H9 (cell line): ENCODE measurements at regions not wholly inside any gene's neighbourhood (a gene's known extent, or its start where the extent isn't known, plus 50 kb on each side); places are given as distances from the start of the nearest gene placed in this dataset.

ENCODE experiments used
- DNase-seq: peaks from one replicate; pipeline ENCODE4 v3.0.0-alpha.2; 2017
- H2AFZ ChIP-seq: one replicate; pipeline ENCODE4 v1.6.1; 2013; ENCODE audit warnings: mild to moderate bottlenecking, low read length, control low read depth, moderate library complexity
- H2AK5ac ChIP-seq: 2 replicates; pipeline ENCODE4 v1.6.1; 2013; ENCODE audit warnings: low read length, control low read depth, mixed read lengths; ENCODE audit not compliant: insufficient read length
- H2BK120ac ChIP-seq: one replicate; pipeline ENCODE4 v1.6.1; 2013; ENCODE audit warnings: low read depth, mild to moderate bottlenecking, low read length, control low read depth, inconsistent platforms; ENCODE audit not compliant: poor library complexity, severe bottlenecking
- H2BK12ac ChIP-seq: 2 replicates; pipeline ENCODE4 v1.6.1; 2013; ENCODE audit warnings: low read length, control low read depth, mixed read lengths, low read depth; ENCODE audit not compliant: insufficient read length
- H2BK15ac ChIP-seq: 2 replicates; pipeline ENCODE4 v1.6.1; 2013; ENCODE audit warnings: low read depth, low read length, control low read depth
- H2BK20ac ChIP-seq: one replicate; pipeline ENCODE4 v1.6.1; 2013; ENCODE audit warnings: low read depth, mild to moderate bottlenecking, low read length, control low read depth, inconsistent platforms; ENCODE audit not compliant: poor library complexity, severe bottlenecking
- H2BK5ac ChIP-seq: 2 replicates; pipeline ENCODE4 v1.6.1; 2013; ENCODE audit warnings: low read length, control low read depth, mixed read lengths; ENCODE audit not compliant: insufficient read length
- H3K14ac ChIP-seq: 2 replicates; pipeline ENCODE4 v1.6.1; 2013; ENCODE audit warnings: low read length, control low read depth; ENCODE audit not compliant: insufficient read depth
- H3K18ac ChIP-seq: 2 replicates; pipeline ENCODE4 v1.6.1; 2013; ENCODE audit warnings: low read depth, mild to moderate bottlenecking, mixed read lengths, low read length, control low read depth; ENCODE audit not compliant: insufficient read length
- H3K23ac ChIP-seq: 2 replicates; pipeline ENCODE4 v1.6.1; 2013; ENCODE audit warnings: low read length, control low read depth, mixed read lengths, low read depth; ENCODE audit not compliant: insufficient read length
- H3K23me2 ChIP-seq: 2 replicates; pipeline ENCODE4 v1.6.1; 2013; ENCODE audit warnings: low read depth, mild to moderate bottlenecking, mixed read lengths, low read length, control low read depth; ENCODE audit not compliant: insufficient read length, poor library complexity, severe bottlenecking
- H3K27ac ChIP-seq: 2 replicates; pipeline ENCODE4 v1.5.1; 2013; ENCODE audit warnings: low read length, control low read depth, mixed read lengths, low read depth; ENCODE audit not compliant: insufficient read length
- H3K27me3 ChIP-seq: 2 replicates; pipeline ENCODE4 v1.6.1; 2013; ENCODE audit warnings: low read length, control low read depth, inconsistent platforms; ENCODE audit not compliant: insufficient read depth
- H3K4ac ChIP-seq: 2 replicates; pipeline ENCODE4 v1.6.1; 2013; ENCODE audit warnings: low read depth, mild to moderate bottlenecking, control low read depth, inconsistent platforms, low read length, moderate library complexity
- H3K4me1 ChIP-seq: 2 replicates; pipeline ENCODE4 v1.6.1; 2013; ENCODE audit warnings: low read length, control low read depth, inconsistent platforms; ENCODE audit not compliant: insufficient read depth
- H3K4me2 ChIP-seq: 2 replicates; pipeline ENCODE4 v1.6.1; 2013; ENCODE audit warnings: low read length, control low read depth, mixed read lengths; ENCODE audit not compliant: insufficient read length, insufficient read depth
- H3K56ac ChIP-seq: 2 replicates; pipeline ENCODE4 v1.6.1; 2013; ENCODE audit warnings: low read depth, mild to moderate bottlenecking, mixed read lengths, low read length, control low read depth; ENCODE audit not compliant: insufficient read length
- H3K79me1 ChIP-seq: 2 replicates; pipeline ENCODE4 v1.6.1; 2013; ENCODE audit warnings: low read depth, mild to moderate bottlenecking, moderate library complexity, low read length, control low read depth, inconsistent platforms; ENCODE audit not compliant: insufficient read depth, poor library complexity, severe bottlenecking
- H3K79me2 ChIP-seq: 2 replicates; pipeline ENCODE4 v1.6.1; 2013; ENCODE audit warnings: low read length, control low read depth, inconsistent platforms; ENCODE audit not compliant: insufficient read depth
- H3K9ac ChIP-seq: 2 replicates; pipeline ENCODE4 v1.6.1; 2013; ENCODE audit warnings: low read length, control low read depth, mixed read lengths; ENCODE audit not compliant: insufficient read length; ENCODE audit errors: extremely low read depth
- H3K9me3 ChIP-seq: one replicate; pipeline ENCODE4 v1.6.1; 2013; ENCODE audit warnings: low read depth, low read length, inconsistent platforms; ENCODE audit not compliant: control insufficient read depth
- H3T11ph ChIP-seq: one replicate; pipeline ENCODE4 v1.6.1; 2013; ENCODE audit warnings: mild to moderate bottlenecking, low read length, control low read depth, inconsistent platforms
- H4K20me1 ChIP-seq: one replicate; pipeline ENCODE4 v1.6.1; 2013; ENCODE audit not compliant: control insufficient read depth, insufficient read length, insufficient read depth
- H4K5ac ChIP-seq: 2 replicates; pipeline ENCODE4 v1.6.1; 2013; ENCODE audit warnings: low read depth, mild to moderate bottlenecking, mixed read lengths, low read length, control low read depth; ENCODE audit not compliant: insufficient read length
- H4K8ac ChIP-seq: replicated peaks from 2 replicates; pipeline ENCODE4 v1.6.1; 2013; ENCODE audit warnings: low read length, control low read depth, mixed read lengths, low read depth; ENCODE audit not compliant: insufficient read length
- H4K91ac ChIP-seq: 2 replicates; pipeline ENCODE4 v1.6.1; 2013; ENCODE audit warnings: low read depth, mild to moderate bottlenecking, moderate library complexity, mixed read lengths, low read length, control low read depth; ENCODE audit not compliant: insufficient read length
- H3K27ac Mint-ChIP-seq, 3 experiments: 2 replicates in 2 of 3; 3 replicates in 1 of 3; pipeline ENCODE4 v1.8.0; 2020 to 2021; ENCODE audit warnings: mixed read lengths in 3 of 3, mild to moderate bottlenecking in 1 of 3, moderate library complexity in 1 of 3
- H3K27me3 Mint-ChIP-seq: 2 replicates; pipeline ENCODE4 v1.8.0; 2021; ENCODE audit warnings: low read depth, mild to moderate bottlenecking, moderate library complexity, mixed read lengths
- H3K36me3 Mint-ChIP-seq, 3 experiments: 2 replicates in 2 of 3; 3 replicates in 1 of 3; pipeline ENCODE4 v1.8.0; 2020 to 2021; ENCODE audit warnings: low read depth in 3 of 3, mixed read lengths in 3 of 3; ENCODE audit not compliant: insufficient read depth in 1 of 3
- H3K4me1 Mint-ChIP-seq, 2 experiments: 2 replicates each; pipeline ENCODE4 v1.8.0; 2020; ENCODE audit warnings: mixed read lengths in 2 of 2
- H3K4me3 Mint-ChIP-seq, 2 experiments: 2 replicates in 1 of 2; 3 replicates in 1 of 2; pipeline ENCODE4 v1.8.0; 2020 to 2021; ENCODE audit warnings: mild to moderate bottlenecking in 2 of 2, mixed read lengths in 2 of 2, moderate library complexity in 1 of 2
- H3K9me3 Mint-ChIP-seq, 2 experiments: 2 replicates in 1 of 2; 3 replicates in 1 of 2; pipeline ENCODE4 v1.8.0; 2020; ENCODE audit warnings: mild to moderate bottlenecking in 2 of 2, mixed read lengths in 2 of 2, moderate library complexity in 1 of 2
- WGBS: extraction: QIAGEN DNeasy Blood & Tissue Kit; methylation state at CpG from one replicate; pipeline ENCODE4 v1.1.7; 2013; ENCODE audit warnings: missing lambda C conversion rate, low lambda C conversion rate, mixed read lengths; ENCODE audit not compliant: insufficient read length; ENCODE audit errors: extremely low coverage; 5-methylcytosine and 5-hydroxymethylcytosine counted together
- TF ChIP-seq, protein P1 (sequence below): fragments of 200-600 bp; sonication (generic); conservative IDR thresholded peaks from 3 replicates; pipeline ENCODE4 v1.8.0; 2021; ENCODE audit warnings: antibody characterized with exemption, mild to moderate bottlenecking

DNA sequence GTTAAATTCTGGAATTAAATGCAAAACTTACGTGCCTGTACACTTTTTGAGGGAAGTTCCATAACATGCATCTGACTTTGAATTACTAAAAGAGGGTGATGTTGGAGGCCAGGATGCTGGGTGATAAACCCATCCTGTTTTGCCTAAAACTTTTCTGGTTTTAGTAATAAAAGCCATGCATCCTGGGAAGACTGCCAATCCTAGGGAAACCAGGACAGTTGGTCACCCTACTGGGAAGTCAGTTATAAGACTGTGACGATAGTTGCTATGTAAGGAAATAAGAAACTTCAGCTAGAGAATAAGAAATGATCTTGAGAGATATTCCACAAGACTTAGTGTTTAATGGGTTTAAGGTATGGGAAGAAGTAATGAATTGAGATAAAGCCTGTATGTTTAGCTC lies 336.6 kb upstream of the LYPLAL1 start:
- H2AFZ ChIP-seq = no peak overlapping the region
- no peak overlapping the region for H2BK15ac ChIP-seq
- no peak overlapping the region for H3K18ac ChIP-seq
- H3K4me1 ChIP-seq = no peaks in the 10 kb centered on the region
- no peak overlapping the region for H3K23ac ChIP-seq
- H3T11ph ChIP-seq = no peak overlapping the region
- H3K9me3 ChIP-seq = no peaks in the 10 kb centered on the region
- H2BK120ac ChIP-seq = no peak overlapping the region
- Mint-ChIP-seq H3K27ac (no peak overlapping the region), H3K9me3 (peaks cover 0 to 4% of the 10 kb centered on the region in 2 experiments; a peak in 1 of 5 replicates), H3K36me3 (no peaks in the 10 kb centered on the region), H3K27me3 (no peaks in the 10 kb centered on the region), H3K4me3 (no peak overlapping the region), H3K4me1 (no peaks in the 10 kb centered on the region)
- no peak overlapping the region for H3K4ac ChIP-seq
- H3K27me3 ChIP-seq = no peaks in the 10 kb centered on the region
- no peak overlapping the region for H3K14ac ChIP-seq
- H3K4me2 ChIP-seq = no peak overlapping the region
- TF ChIP-seq, protein P1, sequence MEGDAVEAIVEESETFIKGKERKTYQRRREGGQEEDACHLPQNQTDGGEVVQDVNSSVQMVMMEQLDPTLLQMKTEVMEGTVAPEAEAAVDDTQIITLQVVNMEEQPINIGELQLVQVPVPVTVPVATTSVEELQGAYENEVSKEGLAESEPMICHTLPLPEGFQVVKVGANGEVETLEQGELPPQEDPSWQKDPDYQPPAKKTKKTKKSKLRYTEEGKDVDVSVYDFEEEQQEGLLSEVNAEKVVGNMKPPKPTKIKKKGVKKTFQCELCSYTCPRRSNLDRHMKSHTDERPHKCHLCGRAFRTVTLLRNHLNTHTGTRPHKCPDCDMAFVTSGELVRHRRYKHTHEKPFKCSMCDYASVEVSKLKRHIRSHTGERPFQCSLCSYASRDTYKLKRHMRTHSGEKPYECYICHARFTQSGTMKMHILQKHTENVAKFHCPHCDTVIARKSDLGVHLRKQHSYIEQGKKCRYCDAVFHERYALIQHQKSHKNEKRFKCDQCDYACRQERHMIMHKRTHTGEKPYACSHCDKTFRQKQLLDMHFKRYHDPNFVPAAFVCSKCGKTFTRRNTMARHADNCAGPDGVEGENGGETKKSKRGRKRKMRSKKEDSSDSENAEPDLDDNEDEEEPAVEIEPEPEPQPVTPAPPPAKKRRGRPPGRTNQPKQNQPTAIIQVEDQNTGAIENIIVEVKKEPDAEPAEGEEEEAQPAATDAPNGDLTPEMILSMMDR = no peak
- no peak overlapping the region for H3K27ac ChIP-seq
- H4K5ac ChIP-seq = no peak overlapping the region
- no peak overlapping the region for H4K8ac ChIP-seq
- no peak overlapping the region for H3K56ac ChIP-seq
- H3K79me1 ChIP-seq = no peaks in the 10 kb centered on the region
- H3K79me2 ChIP-seq = no peaks in the 10 kb centered on the region
- WGBS = no CpG with 5 or more reads among the region's 2 CpGs
- H2BK20ac ChIP-seq = no peak overlapping the region
- no peak overlapping the region for H2BK12ac ChIP-seq
- H3K23me2 ChIP-seq = no peaks in the 10 kb centered on the region
- H2BK5ac ChIP-seq = no peak overlapping the region
- no peaks in the 10 kb centered on the region for H4K20me1 ChIP-seq
- H4K91ac ChIP-seq = no peak overlapping the region
- no peak for DNase-seq
- no peak overlapping the region for H2AK5ac ChIP-seq
- H3K9ac ChIP-seq = no peak overlapping the region
